ENCODE measurements at regions not wholly inside any gene's neighbourhood (a gene's known extent, or its start where the extent isn't known, plus 50 kb on each side); places are given as distances from the start of the nearest gene placed in this dataset.
"Not testable (repeated sequence)": the region's sequence is repeated elsewhere in the genome, so short reads cannot be mapped to it uniquely, and the experiment has no call there.

GRCh38 chr2:87361805-87362204 lies 340.2 kb upstream of the PLGLB1 start:
- dilution Hi-C loops (cut with MboI; ENCODE audit: extremely low pct_ligation_motif_present, low sequenced_read_pairs); BruUV-seq (replicated peaks); intact Hi-C loops (cut with micrococcal nuclease): not testable (repeated sequence)

DNA sequence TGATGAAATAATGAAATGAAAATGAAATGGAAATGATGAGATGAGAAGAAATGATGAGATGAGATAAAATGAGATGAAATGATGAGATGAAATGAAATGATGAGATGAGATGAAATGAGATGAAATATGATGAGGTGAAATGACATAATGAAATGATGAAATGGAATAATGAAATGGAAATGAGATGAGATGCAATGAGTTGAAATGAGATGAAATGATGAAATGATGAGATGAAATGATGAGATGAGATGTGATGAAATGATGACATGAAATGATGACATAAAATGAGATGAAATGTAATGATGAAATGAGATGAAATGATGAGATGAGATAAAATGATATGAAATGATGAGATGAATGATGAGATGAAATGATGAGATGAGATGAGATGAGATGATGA lies 342.7 kb upstream of the PLGLB1 start:
- CTCF ChIA-PET; H3K4me2 ChIP-seq (ENCODE audit: insufficient read depth, low read length); H3K36me3 ChIP-seq (ENCODE audit: control insufficient read depth in 2 of 2, extremely low read depth in 1 of 2, insufficient read depth in 2 of 2, low read length in 2 of 2); H3K79me2 ChIP-seq (ENCODE audit: control insufficient read depth, insufficient read depth, low read length); H4K20me1 ChIP-seq (replicated peaks; ENCODE audit: control insufficient read depth, extremely low read depth, insufficient read depth, low read length); H3K27me3 ChIP-seq (ENCODE audit: control insufficient read depth in 2 of 2, insufficient read depth in 2 of 2, low read length in 2 of 2); H3K4me1 ChIP-seq (ENCODE audit: control insufficient read depth, extremely low read depth, insufficient read depth, low read length); H3K4me3 ChIP-seq (replicated peaks in 1 of 3; ENCODE audit: insufficient read depth in 1 of 3, low read depth in 1 of 3, low read length in 3 of 3); BruUV-seq (replicated peaks); H2AFZ ChIP-seq (ENCODE audit: low read depth, low read length); POLR2A ChIA-PET; FAIRE-seq; dilution Hi-C loops (cut with MboI; ENCODE audit: extremely low pct_ligation_motif_present, low sequenced_read_pairs); H3K27ac ChIP-seq (ENCODE audit: insufficient read depth, low read depth, low read length); H3K9me1 ChIP-seq (replicated peaks; ENCODE audit: control insufficient read depth, extremely low read depth, insufficient read depth, low read length); DNase-seq (ENCODE audit: low read depth, low spot score); H3K9ac ChIP-seq (replicated peaks; ENCODE audit: extremely low read depth, insufficient read depth, low read length); H3K9me3 ChIP-seq (replicated peaks; ENCODE audit: control insufficient read depth, insufficient read depth, low read length); intact Hi-C loops (cut with micrococcal nuclease): not testable (repeated sequence)

More at GRCh38 chr2:87361805-87362204, 340.2 kb upstream of the PLGLB1 start:
- H3K4me3 ChIP-seq (replicated peaks in 1 of 3; ENCODE audit: insufficient read depth in 1 of 3, low read depth in 1 of 3, low read length in 3 of 3); CTCF ChIA-PET; H4K20me1 ChIP-seq (replicated peaks; ENCODE audit: control insufficient read depth, extremely low read depth, insufficient read depth, low read length); H3K27me3 ChIP-seq (ENCODE audit: control insufficient read depth in 2 of 2, insufficient read depth in 2 of 2, low read length in 2 of 2); H2AFZ ChIP-seq (ENCODE audit: low read depth, low read length); H3K27ac ChIP-seq (ENCODE audit: insufficient read depth, low read depth, low read length); DNase-seq (ENCODE audit: low read depth, low spot score); FAIRE-seq; H3K9me3 ChIP-seq (replicated peaks; ENCODE audit: control insufficient read depth, insufficient read depth, low read length); POLR2A ChIA-PET; H3K4me2 ChIP-seq (ENCODE audit: insufficient read depth, low read length); H3K36me3 ChIP-seq (ENCODE audit: control insufficient read depth in 2 of 2, extremely low read depth in 1 of 2, insufficient read depth in 2 of 2, low read length in 2 of 2); H3K79me2 ChIP-seq (ENCODE audit: control insufficient read depth, insufficient read depth, low read length); H3K4me1 ChIP-seq (ENCODE audit: control insufficient read depth, extremely low read depth, insufficient read depth, low read length); H3K9me1 ChIP-seq (replicated peaks; ENCODE audit: control insufficient read depth, extremely low read depth, insufficient read depth, low read length); H3K9ac ChIP-seq (replicated peaks; ENCODE audit: extremely low read depth, insufficient read depth, low read length): not testable (repeated sequence)

- intact Hi-C loops (cut with micrococcal nuclease); H4K20me1 ChIP-seq (replicated peaks; ENCODE audit: control insufficient read depth, extremely low read depth, insufficient read depth, low read length); POLR2A ChIA-PET; CTCF ChIA-PET; H3K27me3 ChIP-seq (ENCODE audit: control insufficient read depth in 2 of 2, insufficient read depth in 2 of 2, low read length in 2 of 2); H3K27ac ChIP-seq (ENCODE audit: insufficient read depth, low read depth, low read length); H3K9ac ChIP-seq (replicated peaks; ENCODE audit: extremely low read depth, insufficient read depth, low read length); H3K9me3 ChIP-seq (replicated peaks; ENCODE audit: control insufficient read depth, insufficient read depth, low read length); H3K36me3 ChIP-seq (ENCODE audit: control insufficient read depth in 2 of 2, extremely low read depth in 1 of 2, insufficient read depth in 2 of 2, low read length in 2 of 2); H3K79me2 ChIP-seq (ENCODE audit: control insufficient read depth, insufficient read depth, low read length); H3K4me2 ChIP-seq (ENCODE audit: insufficient read depth, low read length); DNase-seq (ENCODE audit: low read depth, low spot score); H2AFZ ChIP-seq (ENCODE audit: low read depth, low read length); H3K4me1 ChIP-seq (ENCODE audit: control insufficient read depth, extremely low read depth, insufficient read depth, low read length); dilution Hi-C loops (cut with MboI; ENCODE audit: extremely low pct_ligation_motif_present, low sequenced_read_pairs); H3K9me1 ChIP-seq (replicated peaks; ENCODE audit: control insufficient read depth, extremely low read depth, insufficient read depth, low read length); FAIRE-seq; BruUV-seq (replicated peaks); H3K4me3 ChIP-seq (replicated peaks in 1 of 3; ENCODE audit: insufficient read depth in 1 of 3, low read depth in 1 of 3, low read length in 3 of 3): not testable (repeated sequence)
Observed at GRCh38 chr2:87365038-87365437, 343.4 kb upstream of the PLGLB1 start.

GRCh38 chr2:87386063-87386560 lies 361.8 kb upstream of the PLGLB2 start:
- dilution Hi-C loops (cut with MboI; ENCODE audit: extremely low pct_ligation_motif_present, low sequenced_read_pairs); H2AFZ ChIP-seq (ENCODE audit: low read depth, low read length); H3K36me3 ChIP-seq (ENCODE audit: control insufficient read depth in 2 of 2, extremely low read depth in 1 of 2, insufficient read depth in 2 of 2, low read length in 2 of 2); H3K4me1 ChIP-seq (ENCODE audit: control insufficient read depth, extremely low read depth, insufficient read depth, low read length); H3K4me2 ChIP-seq (ENCODE audit: insufficient read depth, low read length); H3K79me2 ChIP-seq (ENCODE audit: control insufficient read depth, insufficient read depth, low read length); POLR2A ChIA-PET; H3K9ac ChIP-seq (replicated peaks; ENCODE audit: extremely low read depth, insufficient read depth, low read length); intact Hi-C loops (cut with micrococcal nuclease); BruUV-seq (replicated peaks); H3K4me3 ChIP-seq (replicated peaks in 1 of 3; ENCODE audit: insufficient read depth in 1 of 3, low read depth in 1 of 3, low read length in 3 of 3); FAIRE-seq; H3K9me1 ChIP-seq (replicated peaks; ENCODE audit: control insufficient read depth, extremely low read depth, insufficient read depth, low read length); CTCF ChIA-PET; DNase-seq (ENCODE audit: low read depth, low spot score); H3K9me3 ChIP-seq (replicated peaks; ENCODE audit: control insufficient read depth, insufficient read depth, low read length); H3K27ac ChIP-seq (ENCODE audit: insufficient read depth, low read depth, low read length); H4K20me1 ChIP-seq (replicated peaks; ENCODE audit: control insufficient read depth, extremely low read depth, insufficient read depth, low read length); H3K27me3 ChIP-seq (ENCODE audit: control insufficient read depth in 2 of 2, insufficient read depth in 2 of 2, low read length in 2 of 2): not testable (repeated sequence)
